Activated naive CD4-positive, alpha-beta T cell treated with anti-CD3 and anti-CD28 coated beads for 36 hours (primary cell): ENCODE measurements at regions not wholly inside any gene's neighbourhood (a gene's known extent, or its start where the extent isn't known, plus 50 kb on each side); places are given as distances from the start of the nearest gene placed in this dataset.

Source experiments
- CTCF ChIA-PET: fragments of 350-600 bp; sonication (Branson Sonifier 250); formaldehyde crosslinking; loops from one replicate; lab custom pipeline; 2021; ENCODE audit warnings: antibody characterized with exemption; lab: Charles Lee
- DNase-seq: peaks from one replicate; pipeline ENCODE4 v3.0.0-alpha.2; 2020
- H3K27ac Mint-ChIP-seq: one replicate; pipeline ENCODE4 v1.8.0; 2021; ENCODE audit warnings: mild to moderate bottlenecking, mixed read lengths
- H3K27me3 Mint-ChIP-seq: one replicate; pipeline ENCODE4 v1.8.0; 2021; ENCODE audit warnings: low read depth, mixed read lengths
- H3K36me3 Mint-ChIP-seq: one replicate; pipeline ENCODE4 v1.8.0; 2021; ENCODE audit warnings: low read depth, mixed read lengths
- H3K4me1 Mint-ChIP-seq: one replicate; pipeline ENCODE4 v1.8.0; 2021; ENCODE audit warnings: low read depth, mixed read lengths
- H3K4me3 Mint-ChIP-seq: one replicate; pipeline ENCODE4 v1.8.0; 2021; ENCODE audit warnings: mild to moderate bottlenecking, moderate library complexity, mixed read lengths
- H3K9me3 Mint-ChIP-seq: one replicate; pipeline ENCODE4 v1.8.0; 2021; ENCODE audit warnings: mixed read lengths
- intact Hi-C: fragments of 100-400 bp; cut with micrococcal nuclease; formaldehyde crosslinking; loops from one replicate; pipeline ENCODE4 v1.15.1; 2023

GRCh38 chr10:22481687-22482539 lies 136.6 kb downstream of the SPAG6 start:
- intact Hi-C loops = no loop called here
- H3K9me3 Mint-ChIP-seq = no peaks in the 10 kb centered on the region
- H3K4me1 Mint-ChIP-seq = peaks cover 8% of the 10 kb centered on the region
- DNase-seq = no peak
- H3K27ac Mint-ChIP-seq = no peak overlapping the region
- CTCF ChIA-PET = interaction anchor here (0.7 kb wide), 2 partner anchors 470 to 507 kb away, joined by 4 to 6 read pairs; no protein-coding TSS in a partner anchor
- H3K27me3 Mint-ChIP-seq = peaks cover 14% of the 10 kb centered on the region
- no peak overlapping the region for H3K4me3 Mint-ChIP-seq
- no peaks in the 10 kb centered on the region for H3K36me3 Mint-ChIP-seq

GRCh38 chr10:22483132-22483531 lies 137.8 kb downstream of the SPAG6 start:
- no peak overlapping the region for H3K4me3 Mint-ChIP-seq
- CTCF ChIA-PET = no interaction called here
- intact Hi-C loops = no loop called here

More at GRCh38 chr10:22483132-22483531, 137.8 kb downstream of the SPAG6 start:
- no peaks in the 10 kb centered on the region for H3K36me3 Mint-ChIP-seq
- no peaks in the 10 kb centered on the region for H3K9me3 Mint-ChIP-seq
- no peak overlapping the region for H3K27ac Mint-ChIP-seq
- H3K4me1 Mint-ChIP-seq = peaks cover 8% of the 10 kb centered on the region
- no peak for DNase-seq
- peaks cover 12% of the 10 kb centered on the region for H3K27me3 Mint-ChIP-seq
